ENCODE measurements at regions not wholly inside any gene's neighbourhood (a gene's known extent, or its start where the extent isn't known, plus 50 kb on each side); places are given as distances from the start of the nearest gene placed in this dataset.
"Not testable (repeated sequence)": the region's sequence is repeated elsewhere in the genome, so short reads cannot be mapped to it uniquely, and the experiment has no call there.

DNA sequence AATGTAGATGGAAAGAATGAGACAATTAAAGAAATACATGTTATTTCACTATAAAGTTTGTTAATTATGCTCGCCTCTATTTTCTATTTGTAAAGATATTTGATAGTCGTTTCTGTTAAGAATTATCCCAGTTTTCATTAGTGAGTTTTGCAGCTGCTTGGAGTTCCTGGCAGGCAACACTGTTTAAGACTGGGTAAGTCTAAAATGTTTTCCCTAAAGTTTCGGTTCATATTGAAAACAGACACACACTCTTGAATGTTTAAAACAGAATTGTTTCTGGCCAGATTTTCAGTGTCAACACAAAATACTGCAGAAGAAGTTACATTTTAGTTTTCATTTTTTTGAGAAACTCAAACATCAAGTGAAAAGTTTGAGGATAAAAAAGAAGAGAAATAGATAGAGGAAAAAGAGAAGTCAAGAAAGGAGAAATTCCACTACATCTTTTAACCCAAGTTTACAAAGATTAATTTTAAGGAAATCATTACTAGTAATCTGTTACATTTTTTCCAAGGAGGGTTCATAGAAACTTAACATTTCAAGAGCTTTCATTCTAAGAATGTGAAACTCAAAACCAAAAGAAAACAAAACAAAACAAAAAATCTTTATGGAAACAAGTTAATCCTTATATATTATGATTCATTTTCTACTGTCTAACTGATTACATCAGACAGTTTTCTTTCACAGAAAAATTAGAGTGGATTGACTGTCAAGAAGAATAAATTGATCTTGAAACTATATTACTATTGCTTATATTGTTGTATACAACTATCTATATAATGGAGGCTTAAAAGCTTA lies 305.5 kb downstream of the FAT4 start:
- DNase-seq: peak; percentile 6

DNA sequence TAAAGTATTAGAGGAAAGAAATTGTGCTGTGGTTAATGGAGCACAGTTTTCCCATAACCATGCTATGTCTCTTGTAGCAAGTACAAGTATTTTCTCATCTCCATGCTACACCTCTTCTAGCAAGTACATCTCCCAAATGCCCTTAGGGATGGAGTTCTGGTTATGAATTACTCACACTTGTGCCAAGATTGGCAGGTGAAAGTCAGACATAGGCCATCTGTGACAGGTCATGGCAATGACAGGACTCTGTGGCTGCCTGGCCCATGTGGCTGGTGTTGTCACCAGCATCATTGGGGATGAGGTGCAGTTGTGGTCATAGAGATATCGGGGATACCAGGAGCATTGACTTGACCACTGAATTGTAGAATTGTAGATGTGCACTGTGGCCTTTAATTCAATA lies 310.2 kb downstream of the FAT4 start:
- no peak for DNase-seq

DNA sequence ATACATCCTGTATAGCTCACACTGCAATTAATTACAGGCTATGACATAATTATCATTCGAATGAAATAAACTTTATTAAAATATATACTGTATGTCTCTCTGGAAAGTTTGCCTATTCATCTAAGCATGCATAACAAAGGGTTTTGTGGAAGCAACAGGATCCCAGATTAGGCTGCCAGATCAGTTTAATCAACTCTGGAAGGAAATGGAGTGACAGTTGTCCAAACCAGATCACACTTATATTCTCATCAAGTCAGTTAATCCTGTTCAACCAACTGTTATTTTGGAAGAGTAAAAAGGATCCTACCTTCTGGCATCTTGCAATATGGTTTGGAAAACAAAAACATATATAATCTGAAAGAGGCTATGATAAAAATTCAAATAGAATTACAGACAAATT lies 312.2 kb downstream of the FAT4 start:
- no peak for DNase-seq

- DNase-seq: no peak
These were observed 324.4 kb downstream of the FAT4 start for GRCh38 chr4:125639182-125639621.

DNA sequence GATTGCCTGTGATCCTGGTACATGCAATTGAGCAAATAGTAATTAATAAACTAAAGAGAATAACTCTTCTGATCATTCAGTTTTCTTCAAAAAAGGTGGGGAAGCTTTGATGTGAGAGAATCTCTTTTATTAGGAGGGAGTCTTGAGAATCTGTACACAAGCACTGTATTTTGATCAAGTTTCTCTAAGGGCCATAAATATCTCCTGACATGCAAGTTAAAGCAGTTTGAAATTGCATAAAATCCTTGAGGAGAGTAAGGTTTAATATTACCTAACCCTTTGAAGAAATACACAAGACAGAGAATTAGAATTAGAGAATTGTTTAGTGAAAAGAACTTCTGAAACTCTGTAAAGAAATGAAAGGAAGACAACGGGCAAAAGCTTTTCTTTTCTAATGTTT lies 326.9 kb downstream of the FAT4 start:
- DNase-seq: no peak

- no peak for DNase-seq
These were observed 327.9 kb downstream of the FAT4 start for GRCh38 chr4:125642645-125643044.

DNA sequence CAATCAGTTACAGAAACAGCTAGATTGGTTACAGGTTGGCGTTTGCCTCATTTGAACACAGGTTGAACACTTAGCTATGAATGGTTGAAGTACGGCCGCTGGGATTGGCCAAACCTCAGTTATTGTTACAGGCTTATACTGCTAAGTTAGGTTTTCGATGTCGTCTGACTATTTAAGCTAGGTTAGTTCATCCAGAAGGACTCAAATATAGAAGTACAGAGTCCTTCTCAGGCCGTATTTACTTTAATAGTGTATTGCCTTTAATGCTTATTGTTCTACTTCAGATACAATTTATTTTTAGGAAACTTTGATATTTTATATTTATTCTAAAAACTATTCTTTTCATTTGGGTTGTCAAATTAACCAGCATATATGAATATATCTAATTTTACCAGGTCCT lies 334.7 kb downstream of the FAT4 start:
- no peak for DNase-seq

DNA sequence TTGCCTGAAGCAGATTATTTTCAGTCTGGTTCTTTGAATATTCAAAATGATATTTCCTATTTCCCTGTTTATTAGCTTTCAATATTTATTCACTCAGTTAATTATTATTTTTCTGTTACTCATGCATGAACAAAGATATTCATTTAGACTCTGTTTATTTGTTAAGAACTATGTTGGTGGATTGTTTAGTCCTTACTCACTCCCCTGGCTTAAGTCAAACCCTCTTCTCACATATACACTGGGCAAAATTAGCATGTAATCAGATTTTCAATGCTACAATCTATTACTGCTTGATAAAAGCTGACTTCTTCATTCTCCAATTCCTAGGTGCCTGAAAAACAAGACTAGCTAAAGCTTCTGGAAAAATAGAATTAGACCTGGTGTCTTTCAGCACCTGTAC lies 335.8 kb downstream of the FAT4 start:
- no peak for DNase-seq

- DNase-seq: not testable (repeated sequence)
These were observed 337.1 kb downstream of the FAT4 start for GRCh38 chr4:125651707-125652357.

- no peak for DNase-seq
These were observed 344.0 kb downstream of the FAT4 start for GRCh38 chr4:125658773-125659172.

GRCh38 chr4:125663896-125664767 lies 349.4 kb downstream of the FAT4 start:
- DNase-seq: no peak

- DNase-seq: no peak
These were observed 351.9 kb downstream of the FAT4 start for GRCh38 chr4:125666635-125667034.

GRCh38 chr4:125676156-125676555 lies 361.4 kb downstream of the FAT4 start:
- no peak for DNase-seq

DNA sequence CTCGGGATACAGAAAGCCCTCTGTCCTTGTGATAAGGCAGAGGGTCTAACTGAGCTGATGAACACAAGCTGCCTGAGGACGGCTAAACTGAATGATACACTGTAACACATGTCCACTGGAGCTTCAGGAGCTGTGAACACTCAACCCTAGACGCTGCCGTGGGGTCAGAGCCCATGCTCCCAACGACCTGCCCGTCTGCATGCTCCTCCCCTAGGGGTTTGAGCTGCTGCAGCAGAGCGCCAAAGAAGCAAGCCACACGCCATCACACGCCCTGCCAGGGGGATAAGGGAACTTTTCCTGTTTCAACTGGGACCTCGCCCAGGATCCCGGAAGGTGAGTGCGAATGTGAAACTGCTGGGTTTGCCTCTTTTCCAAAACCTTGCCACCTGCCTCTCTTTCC lies 361.8 kb downstream of the FAT4 start:
- no peak for DNase-seq

DNA sequence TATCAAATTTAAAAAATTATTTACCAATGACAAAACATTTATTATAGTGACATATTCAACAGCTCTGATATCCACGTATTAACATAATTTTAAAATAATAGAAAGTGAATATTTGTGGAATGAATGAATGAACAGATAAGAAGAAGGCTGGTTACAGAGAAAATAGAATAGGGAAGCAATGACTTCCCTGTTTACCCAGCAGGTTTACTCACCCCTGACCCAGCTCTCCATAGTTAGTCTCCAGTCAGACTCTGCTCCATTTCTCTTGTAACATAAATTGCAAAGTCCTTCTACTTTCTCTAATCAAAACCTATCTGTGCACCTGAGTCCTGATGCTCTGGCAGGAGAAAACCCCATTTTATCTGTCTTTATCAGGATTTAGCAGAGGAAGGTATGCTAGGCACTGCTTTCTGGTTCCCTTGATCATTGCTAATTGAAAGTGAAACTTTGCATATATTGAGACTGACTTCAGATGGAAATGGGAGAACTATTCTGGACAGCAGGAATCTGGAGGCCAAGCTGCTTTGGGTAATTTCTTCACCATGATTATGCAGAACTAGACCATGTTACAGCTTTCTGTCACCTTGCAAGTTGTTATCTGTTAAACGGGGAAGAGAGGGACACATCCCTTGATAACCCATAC lies 363.0 kb downstream of the FAT4 start:
- DNase-seq: peak; percentile 2

- DNase-seq: no peak
These were observed 365.2 kb downstream of the FAT4 start for GRCh38 chr4:125679989-125680388.

- DNase-seq: no peak
These were observed 366.5 kb downstream of the FAT4 start for GRCh38 chr4:125681240-125681639.

DNA sequence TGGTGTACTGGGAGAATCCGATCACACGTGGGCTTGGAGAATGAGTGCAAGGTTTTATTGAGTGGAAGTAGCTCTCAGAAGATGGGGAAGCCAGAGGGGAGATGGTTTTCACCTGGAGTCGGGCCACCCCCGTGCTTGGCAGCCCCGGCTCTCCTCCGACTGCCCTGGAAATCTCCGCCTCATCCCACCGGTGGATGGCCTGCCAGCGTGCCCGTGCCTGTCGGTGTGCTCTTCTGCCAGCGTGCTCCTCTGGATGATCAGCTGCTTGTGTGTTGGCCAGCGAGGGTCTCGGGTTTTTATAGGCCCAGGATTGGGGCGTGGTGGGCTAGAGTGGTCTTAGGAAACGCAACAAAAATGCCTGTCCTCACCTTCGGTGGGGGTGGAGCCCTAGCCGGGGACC lies 368.0 kb downstream of the FAT4 start:
- DNase-seq: no peak

DNA sequence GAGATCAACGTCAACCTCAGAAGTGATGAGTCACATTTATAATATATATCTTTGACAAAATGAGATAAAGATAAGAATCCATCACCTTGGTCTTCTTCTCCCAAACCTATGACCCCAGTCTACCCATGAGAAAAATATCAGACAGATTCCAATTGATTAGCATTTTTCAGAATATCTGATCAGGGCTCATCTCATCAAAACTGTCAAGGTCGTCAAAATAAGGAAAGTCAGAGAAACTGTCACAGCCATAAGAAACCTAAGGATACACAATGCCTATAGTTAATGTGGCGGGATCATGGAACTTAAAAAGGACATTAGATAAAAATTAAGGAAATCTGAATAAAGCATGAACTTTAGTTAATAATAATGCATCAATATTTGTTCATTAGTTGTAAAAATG lies 374.1 kb downstream of the FAT4 start:
- DNase-seq: no peak

GRCh38 chr4:125689805-125690204 lies 375.1 kb downstream of the FAT4 start:
- DNase-seq: no peak

DNA sequence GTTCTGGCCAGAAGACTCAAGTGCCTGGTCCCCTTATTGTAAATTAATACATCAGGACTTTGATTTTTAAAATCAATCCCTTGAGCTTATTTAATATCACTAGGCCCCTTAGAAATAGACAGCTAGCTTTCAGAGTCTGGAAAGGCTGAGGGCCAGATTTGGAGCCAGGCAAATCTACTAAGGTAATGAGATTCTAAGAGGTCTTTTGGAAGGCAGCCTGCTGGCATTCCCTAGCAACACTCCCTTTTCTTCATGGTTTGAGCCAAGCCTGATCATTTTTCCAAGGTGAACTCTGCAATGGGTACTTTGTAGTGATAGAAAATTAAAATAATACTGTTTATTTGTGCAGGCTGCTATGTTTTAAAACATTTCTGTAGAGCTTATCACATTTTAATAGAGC lies 378.5 kb downstream of the FAT4 start:
- DNase-seq: no peak

GRCh38 chr4:125702406-125702805 lies 387.7 kb downstream of the FAT4 start:
- no peak for DNase-seq

GRCh38 chr4:125703443-125703842 lies 388.7 kb downstream of the FAT4 start:
- DNase-seq: peak; percentile 49
